Esophagus squamous epithelium (tissue), 5 donors: ENCODE measurements at regions not wholly inside any gene's neighbourhood (a gene's known extent, or its start where the extent isn't known, plus 50 kb on each side); places are given as distances from the start of the nearest gene placed in this dataset.

Experiments
- DNase-seq: peaks from one replicate; lab custom pipeline; 2025; lab: John Stamatoyannopoulos, UW
- H3K27ac ChIP-seq, 4 donors: fragments of 200-600 bp; sonication (generic); one replicate each; pipeline ENCODE4 v1.5.1; 2016 to 2019; ENCODE audit warnings: mild to moderate bottlenecking in 1 of 4
- H3K27me3 ChIP-seq, 4 donors: fragments of 200-600 bp; sonication (generic); 1 replicate in 3 of 4; 2 replicates in 1 of 4; pipeline versions ENCODE4 v1.5.1 to v1.6.0; 2017 to 2021; ENCODE audit warnings: antibody characterized with exemption in 1 of 4
- H3K36me3 ChIP-seq, 3 donors: fragments of 200-600 bp; sonication (generic); one replicate each; pipeline ENCODE4 v1.5.1; 2016 to 2019
- H3K4me1 ChIP-seq, 3 donors: fragments of 200-600 bp; sonication (generic); one replicate each; pipeline ENCODE4 v1.5.1; 2017 to 2019
- H3K4me3 ChIP-seq, 4 donors: fragments of 200-600 bp; sonication (generic); 1 replicate in 3 of 4; 2 replicates in 1 of 4; pipeline ENCODE4 v1.5.1; 2016 to 2019; ENCODE audit warnings: mild to moderate bottlenecking in 2 of 4, moderate library complexity in 1 of 4
- H3K9me3 ChIP-seq, 3 donors: fragments of 200-600 bp; sonication (generic); one replicate each; pipeline ENCODE4 v1.5.1; 2016 to 2019
- POLR2A ChIP-seq, 4 donors: fragments of 450-650 bp; IDR thresholded peaks; one replicate each; pipeline ENCODE4 v1.6.1; 2017; ENCODE audit warnings: antibody characterized with exemption in 4 of 4, mild to moderate bottlenecking in 4 of 4, moderate library complexity in 3 of 4
- WGBS, 2 donors: methylation state at CpG; one replicate each; pipeline ENCODE4 v1.1.5; 2018; 5-methylcytosine and 5-hydroxymethylcytosine counted together
- intact Hi-C: fragments of 100-400 bp; cut with DNase I; formaldehyde crosslinking; loops from one replicate; pipeline ENCODE4 v1.15.0; 2022
- TF ChIP-seq, protein P1 (sequence below), 6 experiments: fragments of 450-650 bp in 4 of 6; fragments of 200-600 bp in 2 of 6; sonication (generic) in 2 of 6; IDR thresholded peaks; one replicate each; pipeline ENCODE4 v1.5.1; 2016 to 2019; ENCODE audit warnings: antibody characterized with exemption in 6 of 6, mild to moderate bottlenecking in 4 of 6, moderate library complexity in 4 of 6
- donor health status: DM: yes; HTN: yes; CAD: no.

DNA sequence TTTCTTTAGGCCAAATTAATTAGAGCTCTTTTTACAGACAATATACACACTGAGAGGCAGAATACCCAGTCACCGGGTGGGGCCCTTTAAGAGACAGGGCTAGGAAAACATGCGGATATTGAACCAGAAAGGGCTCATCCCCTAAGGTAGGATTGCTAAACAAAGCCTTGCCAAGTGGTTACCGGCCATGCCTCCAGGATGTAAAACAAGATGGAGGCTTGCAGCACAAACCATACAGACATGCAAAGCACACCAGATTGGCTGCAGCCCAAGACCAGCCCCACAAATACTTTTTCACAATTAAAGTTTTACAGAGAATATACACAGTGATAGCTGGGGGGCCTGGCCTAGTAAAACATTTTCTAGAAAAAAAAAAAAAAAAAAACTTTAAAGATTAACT lies 210.0 kb downstream of the KLHL4 start:
- H3K4me1 ChIP-seq, result no peaks in the 10 kb centered on the region
- intact Hi-C loops, result no loop called here
- no peak overlapping the region for H3K4me3 ChIP-seq
- 45 to 50% methylated on average over 2 to 3 of the region's 3 CpGs for WGBS, 2 donors
- no peaks in the 10 kb centered on the region for H3K36me3 ChIP-seq
- no peak for DNase-seq
- no peaks in the 10 kb centered on the region for H3K27me3 ChIP-seq
- no peak overlapping the region for H3K27ac ChIP-seq
- no peaks in the 10 kb centered on the region for H3K9me3 ChIP-seq
- TF ChIP-seq, protein P1, sequence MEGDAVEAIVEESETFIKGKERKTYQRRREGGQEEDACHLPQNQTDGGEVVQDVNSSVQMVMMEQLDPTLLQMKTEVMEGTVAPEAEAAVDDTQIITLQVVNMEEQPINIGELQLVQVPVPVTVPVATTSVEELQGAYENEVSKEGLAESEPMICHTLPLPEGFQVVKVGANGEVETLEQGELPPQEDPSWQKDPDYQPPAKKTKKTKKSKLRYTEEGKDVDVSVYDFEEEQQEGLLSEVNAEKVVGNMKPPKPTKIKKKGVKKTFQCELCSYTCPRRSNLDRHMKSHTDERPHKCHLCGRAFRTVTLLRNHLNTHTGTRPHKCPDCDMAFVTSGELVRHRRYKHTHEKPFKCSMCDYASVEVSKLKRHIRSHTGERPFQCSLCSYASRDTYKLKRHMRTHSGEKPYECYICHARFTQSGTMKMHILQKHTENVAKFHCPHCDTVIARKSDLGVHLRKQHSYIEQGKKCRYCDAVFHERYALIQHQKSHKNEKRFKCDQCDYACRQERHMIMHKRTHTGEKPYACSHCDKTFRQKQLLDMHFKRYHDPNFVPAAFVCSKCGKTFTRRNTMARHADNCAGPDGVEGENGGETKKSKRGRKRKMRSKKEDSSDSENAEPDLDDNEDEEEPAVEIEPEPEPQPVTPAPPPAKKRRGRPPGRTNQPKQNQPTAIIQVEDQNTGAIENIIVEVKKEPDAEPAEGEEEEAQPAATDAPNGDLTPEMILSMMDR (IDR thresholded peaks at IDR 0.05), result no peak
- no peak for TF ChIP-seq POLR2A (IDR thresholded peaks at IDR 0.05)

DNA sequence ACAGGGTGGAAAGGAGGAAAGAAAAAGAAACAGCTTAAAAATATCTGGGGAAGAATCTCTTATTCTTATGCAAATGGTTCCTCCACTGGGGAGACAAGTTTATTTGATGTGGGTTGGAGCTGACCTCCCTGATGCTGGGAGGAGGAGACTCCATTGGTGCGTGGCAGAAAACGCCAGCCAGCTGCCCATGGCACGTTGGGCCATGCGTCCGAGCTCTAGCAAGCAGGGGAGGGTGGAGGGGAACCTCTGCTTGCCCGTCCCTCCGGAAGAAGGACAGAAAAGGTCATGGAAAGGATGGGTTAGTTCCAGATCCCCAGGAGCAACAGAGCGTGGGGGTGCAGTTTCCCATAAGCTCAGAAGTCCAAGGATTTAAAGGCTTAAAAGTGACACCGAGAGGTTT lies 210.4 kb downstream of the KLHL4 start:
- WGBS, 2 donors, result 70 to 100% methylated on average over 4 to 9 of the region's 9 CpGs
- no peaks in the 10 kb centered on the region for H3K36me3 ChIP-seq
- H3K27ac ChIP-seq, result no peak overlapping the region
- H3K4me1 ChIP-seq, result no peaks in the 10 kb centered on the region
- H3K27me3 ChIP-seq, result no peaks in the 10 kb centered on the region
- no peak for DNase-seq
- H3K9me3 ChIP-seq, result no peaks in the 10 kb centered on the region
- intact Hi-C loops, result no loop called here
- H3K4me3 ChIP-seq, result no peak overlapping the region
- no peak for TF ChIP-seq POLR2A (IDR thresholded peaks at IDR 0.05)
- TF ChIP-seq, protein P1 (IDR thresholded peaks at IDR 0.05), result no peak

DNA sequence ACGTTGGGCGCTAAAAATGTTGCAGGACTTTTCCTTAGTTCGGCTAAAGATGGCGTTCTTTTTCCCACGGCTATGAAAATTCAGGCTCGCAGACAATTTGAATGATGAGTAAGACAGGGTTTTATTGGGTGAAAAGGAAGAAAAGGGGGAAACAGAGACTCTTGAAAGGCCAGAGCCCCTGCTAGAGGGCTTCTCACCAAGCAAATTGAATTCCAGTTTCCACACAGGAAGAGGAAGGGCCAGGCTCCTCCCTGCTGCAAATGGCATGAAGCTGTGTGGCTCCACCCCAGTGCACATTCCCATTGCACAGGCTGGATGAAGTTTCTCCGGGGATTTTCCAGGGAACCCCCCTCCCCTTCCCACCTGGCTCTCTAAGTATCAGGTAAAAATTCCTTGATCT lies 210.9 kb downstream of the KLHL4 start:
- TF ChIP-seq, protein P1 (IDR thresholded peaks at IDR 0.05), result no peak
- TF ChIP-seq POLR2A (IDR thresholded peaks at IDR 0.05), result no peak
- Histone ChIP-seq H3K27me3 (no peaks in the 10 kb centered on the region), H3K27ac (no peak overlapping the region), H3K4me1 (no peaks in the 10 kb centered on the region), H3K36me3 (no peaks in the 10 kb centered on the region), H3K9me3 (no peaks in the 10 kb centered on the region), H3K4me3 (no peak overlapping the region)
- DNase-seq, result no peak
- intact Hi-C loops, result no loop called here
- WGBS, 2 donors, result 95 to 100% methylated on average over 4 to 6 of the region's 7 CpGs

DNA sequence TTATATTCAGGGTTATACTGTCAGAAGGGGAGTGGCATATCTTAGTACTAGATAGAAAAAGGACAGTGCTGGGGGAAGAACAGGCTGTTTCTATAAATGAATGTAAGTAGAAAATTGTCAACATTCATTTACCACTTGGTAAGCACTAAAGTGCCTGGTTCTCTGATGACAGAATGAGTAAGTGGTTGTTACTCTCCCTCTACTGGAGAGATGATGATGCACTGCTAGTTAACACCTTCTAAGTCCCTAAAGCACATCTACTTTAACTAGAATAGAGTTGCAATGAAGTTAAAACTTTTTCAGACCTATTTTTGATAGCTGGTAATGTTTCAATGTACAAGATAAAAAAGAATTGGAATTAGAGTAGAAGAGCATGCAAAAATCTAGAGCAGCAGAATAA lies 214.5 kb downstream of the KLHL4 start:
- no peaks in the 10 kb centered on the region for H3K27me3 ChIP-seq
- H3K27ac ChIP-seq, result no peak overlapping the region
- no peaks in the 10 kb centered on the region for H3K36me3 ChIP-seq
- H3K4me1 ChIP-seq, result no peaks in the 10 kb centered on the region
- DNase-seq, result no peak
- TF ChIP-seq, protein P1 (IDR thresholded peaks at IDR 0.05), result no peak
- TF ChIP-seq POLR2A (IDR thresholded peaks at IDR 0.05), result no peak
- no peak overlapping the region for H3K4me3 ChIP-seq
- H3K9me3 ChIP-seq, result no peaks in the 10 kb centered on the region
- intact Hi-C loops, result no loop called here

DNA sequence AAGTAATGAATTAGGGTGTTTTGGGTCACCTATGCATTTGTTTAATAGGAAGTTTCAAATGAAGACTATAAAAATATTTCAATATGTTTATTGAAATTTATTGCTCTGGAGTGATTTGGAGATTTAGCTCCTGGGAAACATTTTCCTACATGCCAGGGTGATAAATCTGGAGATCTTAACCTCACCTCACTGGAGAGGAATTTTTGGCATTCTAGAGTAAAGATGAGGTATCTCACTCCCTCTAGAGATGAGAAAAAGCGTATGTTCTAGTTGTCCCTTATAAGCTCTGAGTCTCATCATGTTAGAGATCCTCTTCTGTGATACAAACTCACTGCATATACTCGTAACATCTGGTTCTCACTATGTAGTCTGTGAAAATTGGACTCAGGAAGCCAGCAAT lies 219.0 kb downstream of the KLHL4 start:
- WGBS, 2 donors, result 51 to 63% methylated on average over 1 to 2 of the region's 2 CpGs
- DNase-seq, result no peak
- Histone ChIP-seq H3K27ac (no peak overlapping the region), H3K27me3 (no peaks in the 10 kb centered on the region), H3K36me3 (no peaks in the 10 kb centered on the region), H3K4me1 (no peaks in the 10 kb centered on the region), H3K4me3 (no peak overlapping the region), H3K9me3 (no peaks in the 10 kb centered on the region)
- intact Hi-C loops, result no loop called here
- TF ChIP-seq, protein P1 (IDR thresholded peaks at IDR 0.05), result no peak
- no peak for TF ChIP-seq POLR2A (IDR thresholded peaks at IDR 0.05)
